HG03064 (cell line): ENCODE measurements at regions not wholly inside any gene's neighbourhood (a gene's known extent, or its start where the extent isn't known, plus 50 kb on each side); places are given as distances from the start of the nearest gene placed in this dataset.

Experiments used
- ATAC-seq: cut with Tn5 transposase; IDR thresholded peaks from one replicate; pipeline ENCODE4 v1.9.1; 2021; ENCODE audit warnings: low read depth; ENCODE audit not compliant: unreplicated experiment

GRCh38 chr2:208545403-208546042 is 138.9 kb downstream of the PTH2R start:
- ATAC-seq = no peak

DNA sequence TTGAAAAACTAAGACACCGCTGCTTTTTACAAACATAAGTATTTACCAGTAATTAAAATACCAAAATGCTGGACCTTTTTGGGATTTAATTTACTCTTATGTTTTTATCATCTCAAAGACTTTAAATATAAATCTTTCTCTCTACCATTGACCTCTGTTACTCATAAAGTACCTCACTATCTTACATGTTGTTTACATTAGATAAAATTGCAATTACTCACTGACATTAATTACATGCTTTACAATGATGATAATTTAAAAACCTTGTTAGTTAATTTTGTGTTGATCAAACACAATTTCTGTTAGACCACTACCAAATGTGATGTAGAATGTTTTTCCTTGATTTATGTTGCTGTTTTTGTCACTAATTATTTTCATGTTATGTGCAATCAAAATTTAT is 139.5 kb downstream of the PTH2R start:
- no peak for ATAC-seq

DNA sequence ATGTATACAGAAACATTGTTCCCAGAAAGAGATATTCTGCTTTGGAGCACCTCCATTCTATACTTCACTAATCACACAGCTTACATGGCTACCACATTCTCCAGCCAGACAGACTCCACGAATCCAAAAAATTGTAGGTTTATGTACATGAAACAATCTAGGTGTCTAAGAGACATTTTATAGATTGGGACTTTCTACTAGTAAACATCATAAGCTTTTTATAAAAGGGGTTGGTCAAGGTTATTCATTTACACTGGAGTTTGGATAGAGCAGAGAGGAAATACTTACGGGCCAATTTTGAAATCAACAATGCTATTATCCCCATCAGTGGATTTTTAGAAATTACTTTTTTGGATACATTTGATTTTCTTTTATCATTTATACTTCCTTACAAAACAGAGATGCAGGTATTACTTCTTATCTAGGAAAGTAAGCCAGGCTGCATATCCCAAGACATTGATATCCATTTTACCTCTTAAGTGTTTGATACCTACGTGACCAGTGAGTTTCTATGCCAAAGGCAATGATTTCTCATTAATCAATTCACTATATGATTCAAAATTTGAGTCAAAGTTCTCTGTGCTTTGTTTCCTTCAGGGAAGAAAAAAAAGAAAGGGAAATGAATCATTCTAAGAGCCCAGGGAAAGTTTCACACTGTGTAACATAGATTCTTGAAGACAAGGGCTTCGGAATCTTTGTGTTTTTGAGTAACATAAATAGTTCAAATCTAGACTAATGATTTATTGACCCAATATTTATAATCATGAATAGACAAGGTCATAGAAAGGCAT is 140.5 kb downstream of the PTH2R start:
- no peak for ATAC-seq

GRCh38 chr2:208548700-208549099 is 142.1 kb downstream of the PTH2R start:
- no peak for ATAC-seq

DNA sequence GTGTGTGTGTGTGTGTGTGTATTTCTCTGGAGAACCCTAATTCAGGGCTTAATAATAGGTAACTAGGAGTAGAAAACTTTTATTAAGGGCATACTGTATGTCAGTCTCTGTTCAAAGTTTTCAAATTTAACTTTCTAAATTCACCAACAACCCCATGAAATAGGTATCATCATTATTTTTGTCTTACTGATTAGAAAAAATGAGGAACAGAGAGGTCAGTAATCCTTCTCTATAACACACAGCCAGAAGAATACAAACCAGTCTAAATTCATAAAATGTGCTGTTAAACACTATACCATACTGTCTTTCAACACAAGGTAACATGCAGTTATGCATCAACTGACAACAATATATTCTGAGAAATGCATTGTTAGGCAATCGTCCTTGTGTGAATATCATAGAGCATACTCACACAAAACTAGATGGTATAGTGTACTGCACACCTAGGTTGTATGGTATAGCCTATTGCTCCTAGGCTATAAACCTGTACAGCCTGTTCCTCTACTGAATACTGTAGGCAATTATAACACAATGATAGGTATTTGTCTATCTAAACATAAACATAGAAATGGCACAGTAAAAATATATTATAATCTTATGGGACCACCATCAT is 143.1 kb downstream of the PTH2R start:
- ATAC-seq = no peak

- ATAC-seq = no peak
Measured at GRCh38 chr2:208552943-208553342, 146.4 kb downstream of the PTH2R start.

DNA sequence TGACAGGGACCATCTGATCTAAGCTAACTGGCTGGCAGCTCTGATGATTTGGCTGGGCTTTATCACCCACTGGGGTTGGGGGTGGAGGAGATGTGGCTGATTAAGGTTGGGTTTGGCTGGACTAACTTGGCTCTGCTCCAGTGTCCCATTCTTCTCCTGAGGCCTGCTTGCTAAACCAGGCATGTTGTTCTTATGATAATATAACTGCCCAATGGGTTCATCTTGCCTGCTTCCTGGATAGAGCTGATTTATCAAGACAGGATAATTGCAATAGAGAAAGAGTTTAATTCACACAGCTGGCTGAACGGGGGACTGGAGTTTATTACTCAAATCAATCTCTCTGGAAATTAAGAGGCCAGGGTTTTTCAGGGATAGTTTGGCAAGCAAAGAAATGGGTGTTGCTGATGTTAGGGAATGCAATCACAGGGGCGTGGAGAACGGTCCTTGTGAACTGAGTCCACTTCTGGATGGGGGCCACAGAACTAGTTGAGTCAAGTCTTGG is 150.4 kb downstream of the PTH2R start:
- ATAC-seq = no peak

DNA sequence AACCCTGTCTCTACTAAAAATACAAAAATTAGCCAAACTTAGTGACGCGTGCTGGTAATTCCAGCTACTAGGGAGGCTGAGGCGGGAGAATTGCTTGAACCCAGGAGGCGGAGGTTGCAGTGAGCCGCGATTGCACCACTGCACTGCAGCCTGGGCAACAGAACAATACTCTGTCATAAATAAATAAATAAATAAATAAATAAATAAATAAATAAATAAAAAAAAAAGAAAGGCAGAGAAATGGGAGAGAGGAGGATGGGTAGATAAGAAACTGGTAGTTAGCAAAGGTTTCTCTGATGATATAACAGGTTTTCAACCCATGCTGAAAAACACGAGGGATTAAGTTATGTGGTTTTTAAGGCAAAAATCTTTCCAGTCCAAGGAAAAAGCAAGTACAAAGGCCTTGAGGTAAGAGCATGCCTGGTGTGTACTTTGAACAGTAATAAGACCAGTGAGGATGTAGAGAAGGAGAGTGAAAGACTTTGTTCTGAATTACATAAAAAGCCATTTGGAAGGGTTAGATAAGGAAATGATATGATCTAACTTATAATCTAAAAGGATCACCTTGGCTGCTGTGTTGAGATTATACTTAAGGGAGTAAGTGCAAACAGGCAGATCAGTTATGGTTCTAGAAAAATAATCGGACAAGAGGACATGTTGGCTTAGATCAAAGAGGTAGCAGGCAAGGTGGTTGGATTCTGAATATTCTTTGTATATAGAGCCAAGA is 159.3 kb downstream of the PTH2R start:
- no peak for ATAC-seq

- ATAC-seq = no peak
Measured at GRCh38 chr2:208568203-208568602, 161.6 kb downstream of the PTH2R start.

DNA sequence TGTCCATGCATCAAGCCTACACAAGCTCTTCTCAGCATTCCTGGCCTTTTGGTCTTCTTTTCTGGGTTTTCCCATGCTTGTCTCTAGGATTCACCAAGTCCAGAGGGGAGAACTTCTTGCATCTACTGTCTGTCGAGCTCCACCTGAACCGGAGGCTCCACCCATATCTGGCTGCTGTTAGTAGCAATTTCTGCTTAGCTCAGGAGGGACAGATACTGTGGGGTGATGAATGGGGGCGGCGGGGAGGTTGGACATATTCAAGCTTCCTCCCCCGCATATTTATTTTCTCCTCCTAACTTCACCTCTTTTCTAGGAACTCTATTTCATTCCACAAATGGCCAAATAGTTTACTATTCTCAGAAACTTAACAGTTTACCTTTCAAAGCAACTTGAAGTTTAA is 163.5 kb downstream of the PTH2R start:
- no peak for ATAC-seq

GRCh38 chr2:208570851-208571763 is 164.5 kb downstream of the PTH2R start:
- ATAC-seq = no peak

GRCh38 chr2:208571764-208572131 is 165.2 kb downstream of the PTH2R start:
- no peak for ATAC-seq

GRCh38 chr2:208573569-208573968 is 167.0 kb downstream of the PTH2R start:
- ATAC-seq = no peak

- ATAC-seq = no peak
Measured at GRCh38 chr2:208579678-208580077, 173.1 kb downstream of the PTH2R start.

DNA sequence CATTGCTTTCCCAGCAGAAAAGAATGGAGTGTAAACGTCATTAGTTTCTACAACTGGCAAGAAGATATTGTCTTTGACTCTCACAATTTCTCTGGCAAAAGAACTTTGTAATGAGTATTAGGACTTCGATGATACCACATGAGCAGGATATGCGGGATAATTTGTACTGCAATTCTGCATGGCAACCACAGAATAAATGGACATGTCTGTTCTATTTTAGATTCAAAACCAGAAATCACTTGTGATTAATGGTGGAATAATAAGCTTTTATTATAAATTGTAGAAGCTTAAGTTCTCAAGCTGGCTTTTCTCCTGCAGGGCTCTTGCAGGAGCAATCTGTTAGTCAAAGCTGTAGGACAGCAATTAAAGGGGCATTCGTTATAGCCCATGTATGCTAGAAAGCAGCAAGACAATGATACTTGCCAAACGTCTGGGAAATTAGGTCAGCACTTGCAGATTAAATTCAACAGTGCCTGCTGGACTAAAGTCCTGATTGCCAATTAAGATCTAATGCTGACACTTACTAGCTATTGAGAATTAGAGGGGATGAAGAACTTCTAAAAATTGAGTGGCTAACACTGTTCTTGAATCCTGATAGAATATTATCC is 177.9 kb downstream of the PTH2R start:
- ATAC-seq = no peak

DNA sequence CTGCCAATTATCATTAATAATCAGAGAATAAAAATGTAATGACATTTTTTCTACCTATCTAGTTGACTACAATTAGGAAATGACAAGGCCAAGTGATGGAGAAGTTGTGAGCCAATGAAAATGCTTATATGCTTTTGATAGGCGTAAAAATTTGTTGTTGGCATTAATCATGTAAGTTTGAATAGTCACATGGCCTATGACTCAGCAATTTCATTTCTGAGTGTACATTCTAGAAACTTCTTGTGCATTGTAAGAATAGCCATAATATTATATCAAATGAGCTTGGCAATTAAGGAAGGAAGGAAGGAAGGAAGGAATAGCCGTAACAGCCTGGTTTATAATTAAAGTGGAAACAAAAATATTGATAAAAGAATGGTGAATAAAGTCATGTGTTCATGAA is 179.9 kb downstream of the PTH2R start:
- ATAC-seq = no peak

GRCh38 chr2:208594642-208595385 is 188.2 kb downstream of the PTH2R start:
- ATAC-seq = no peak

GRCh38 chr2:208595386-208596275 is 189.0 kb downstream of the PTH2R start:
- ATAC-seq = no peak
